Subcutaneous abdominal adipose tissue (tissue), 5 donors: ENCODE measurements at regions not wholly inside any gene's neighbourhood (a gene's known extent, or its start where the extent isn't known, plus 50 kb on each side); places are given as distances from the start of the nearest gene placed in this dataset.

Source experiments
- H3K27ac ChIP-seq: one replicate; pipeline ENCODE4 v1.7.0; 2013; ENCODE audit warnings: low read depth, mild to moderate bottlenecking, inconsistent platforms, low read length, moderate library complexity
- H3K27me3 ChIP-seq, 5 donors: one replicate each; pipeline ENCODE4 v1.7.0; 2013; ENCODE audit warnings: low read length in 5 of 5, inconsistent platforms in 1 of 5; ENCODE audit not compliant: control insufficient read depth in 5 of 5, insufficient read depth in 4 of 5
- H3K36me3 ChIP-seq, 5 donors: one replicate each; pipeline ENCODE4 v1.7.0; 2013; ENCODE audit warnings: low read length in 5 of 5; ENCODE audit not compliant: control insufficient read depth in 5 of 5, insufficient read depth in 5 of 5
- H3K4me1 ChIP-seq, 5 donors: one replicate each; pipeline ENCODE4 v1.7.0; 2013; ENCODE audit warnings: low read length in 5 of 5, mild to moderate bottlenecking in 3 of 5, moderate library complexity in 1 of 5; ENCODE audit not compliant: control insufficient read depth in 5 of 5, insufficient read depth in 5 of 5
- H3K4me3 ChIP-seq, 5 donors: one replicate each; pipeline ENCODE4 v1.7.0; 2013; ENCODE audit warnings: low read length in 5 of 5, low read depth in 1 of 5
- H3K9ac ChIP-seq, 5 donors: one replicate each; pipeline ENCODE4 v1.7.0; 2013; ENCODE audit warnings: low read length in 5 of 5, mild to moderate bottlenecking in 4 of 5, moderate library complexity in 3 of 5
- H3K9me3 ChIP-seq, 5 donors: one replicate each; pipeline ENCODE4 v1.7.0; 2013; ENCODE audit warnings: low read length in 5 of 5; ENCODE audit not compliant: control insufficient read depth in 5 of 5
- donor health status: healthy.
- donor health status: healthy.
- donor health status: healthy.
- donor health status: healthy.
- donor health status: healthy.

GRCh38 chr4:89609756-89610155 lies 227.2 kb downstream of the SNCA start:
- Histone ChIP-seq H3K4me1 (no peaks in the 10 kb centered on the region), H3K9me3 (no peaks in the 10 kb centered on the region), H3K36me3 (no peaks in the 10 kb centered on the region), H3K4me3 (no peak overlapping the region), H3K9ac (no peak overlapping the region), H3K27me3 (no peaks in the 10 kb centered on the region), H3K27ac (no peak overlapping the region)

GRCh38 chr4:89604951-89605350 lies 232.0 kb downstream of the SNCA start:
- Histone ChIP-seq H3K27me3 (no peaks in the 10 kb centered on the region), H3K9ac (no peak overlapping the region), H3K27ac (no peak overlapping the region), H3K4me1 (no peaks in the 10 kb centered on the region), H3K9me3 (no peaks in the 10 kb centered on the region), H3K4me3 (no peak overlapping the region), H3K36me3 (no peaks in the 10 kb centered on the region)

- no peaks in the 10 kb centered on the region for H3K27me3 ChIP-seq
- H3K9me3 ChIP-seq, result no peaks in the 10 kb centered on the region
- no peaks in the 10 kb centered on the region for H3K4me1 ChIP-seq
- no peak overlapping the region for H3K4me3 ChIP-seq
- no peaks in the 10 kb centered on the region for H3K36me3 ChIP-seq
- H3K9ac ChIP-seq, result no peak overlapping the region
- H3K27ac ChIP-seq, result no peak overlapping the region
Measured at GRCh38 chr4:89599026-89599425, 237.9 kb downstream of the SNCA start.

- Histone ChIP-seq H3K27me3 (no peaks in the 10 kb centered on the region), H3K27ac (no peak overlapping the region), H3K9ac (no peak overlapping the region), H3K9me3 (no peaks in the 10 kb centered on the region), H3K4me1 (no peaks in the 10 kb centered on the region), H3K36me3 (no peaks in the 10 kb centered on the region), H3K4me3 (no peak overlapping the region)
Measured at GRCh38 chr4:89598602-89599001, 238.4 kb downstream of the SNCA start.

GRCh38 chr4:89595125-89595789 lies 241.7 kb downstream of the SNCA start:
- H3K36me3 ChIP-seq, result no peaks in the 10 kb centered on the region
- no peaks in the 10 kb centered on the region for H3K27me3 ChIP-seq
- no peaks in the 10 kb centered on the region for H3K9me3 ChIP-seq
- no peak overlapping the region for H3K4me3 ChIP-seq
- H3K9ac ChIP-seq, result no peak overlapping the region
- no peaks in the 10 kb centered on the region for H3K4me1 ChIP-seq
- H3K27ac ChIP-seq, result no peak overlapping the region

GRCh38 chr4:89590128-89590527 lies 246.8 kb downstream of the SNCA start:
- no peak overlapping the region for H3K27ac ChIP-seq

GRCh38 chr4:89588421-89588820 lies 248.5 kb downstream of the SNCA start:
- H3K27ac ChIP-seq, result no peak overlapping the region
- no peak overlapping the region for H3K9ac ChIP-seq
- no peaks in the 10 kb centered on the region for H3K4me1 ChIP-seq
- no peak overlapping the region for H3K4me3 ChIP-seq
- H3K9me3 ChIP-seq, result no peaks in the 10 kb centered on the region
- H3K36me3 ChIP-seq, result no peaks in the 10 kb centered on the region
- no peaks in the 10 kb centered on the region for H3K27me3 ChIP-seq

More at GRCh38 chr4:89590128-89590527, 246.8 kb downstream of the SNCA start:
- no peak overlapping the region for H3K4me3 ChIP-seq
- no peaks in the 10 kb centered on the region for H3K9me3 ChIP-seq
- no peaks in the 10 kb centered on the region for H3K4me1 ChIP-seq
- no peak overlapping the region for H3K9ac ChIP-seq
- no peaks in the 10 kb centered on the region for H3K36me3 ChIP-seq
- H3K27me3 ChIP-seq, result no peaks in the 10 kb centered on the region

GRCh38 chr4:89587364-89587763 lies 249.6 kb downstream of the SNCA start:
- H3K4me1 ChIP-seq, result no peaks in the 10 kb centered on the region
- H3K9me3 ChIP-seq, result no peaks in the 10 kb centered on the region
- no peaks in the 10 kb centered on the region for H3K36me3 ChIP-seq
- H3K9ac ChIP-seq, result no peak overlapping the region
- H3K27me3 ChIP-seq, result no peaks in the 10 kb centered on the region
- H3K27ac ChIP-seq, result no peak overlapping the region
- no peak overlapping the region for H3K4me3 ChIP-seq

- Histone ChIP-seq H3K36me3 (no peaks in the 10 kb centered on the region), H3K9me3 (no peaks in the 10 kb centered on the region), H3K4me3 (no peak overlapping the region), H3K9ac (no peak overlapping the region), H3K4me1 (no peaks in the 10 kb centered on the region), H3K27me3 (no peaks in the 10 kb centered on the region), H3K27ac (no peak overlapping the region)
Measured at GRCh38 chr4:89586864-89587263, 250.1 kb downstream of the SNCA start.

GRCh38 chr4:89586318-89586717 lies 250.6 kb downstream of the SNCA start:
- no peaks in the 10 kb centered on the region for H3K4me1 ChIP-seq
- no peak overlapping the region for H3K9ac ChIP-seq
- no peaks in the 10 kb centered on the region for H3K36me3 ChIP-seq
- H3K27ac ChIP-seq, result no peak overlapping the region
- H3K27me3 ChIP-seq, result no peaks in the 10 kb centered on the region
- H3K4me3 ChIP-seq, result no peak overlapping the region
- H3K9me3 ChIP-seq, result no peaks in the 10 kb centered on the region
